ENCODE measurements at regions not wholly inside any gene's neighbourhood (a gene's known extent, or its start where the extent isn't known, plus 50 kb on each side); places are given as distances from the start of the nearest gene placed in this dataset.

- Mint-ChIP-seq H3K9me3 (no peaks in the 10 kb centered on the region), H3K4me1 (ENCODE audit: low read depth) (no peaks in the 10 kb centered on the region), H3K27ac (no peak overlapping the region), H3K36me3 (ENCODE audit: low read depth) (no peaks in the 10 kb centered on the region), H3K27me3 (no peaks in the 10 kb centered on the region), H3K4me3 (no peak overlapping the region)
Measured at GRCh38 chr9:115295734-115296133, 177.8 kb upstream of the TNC start.

DNA sequence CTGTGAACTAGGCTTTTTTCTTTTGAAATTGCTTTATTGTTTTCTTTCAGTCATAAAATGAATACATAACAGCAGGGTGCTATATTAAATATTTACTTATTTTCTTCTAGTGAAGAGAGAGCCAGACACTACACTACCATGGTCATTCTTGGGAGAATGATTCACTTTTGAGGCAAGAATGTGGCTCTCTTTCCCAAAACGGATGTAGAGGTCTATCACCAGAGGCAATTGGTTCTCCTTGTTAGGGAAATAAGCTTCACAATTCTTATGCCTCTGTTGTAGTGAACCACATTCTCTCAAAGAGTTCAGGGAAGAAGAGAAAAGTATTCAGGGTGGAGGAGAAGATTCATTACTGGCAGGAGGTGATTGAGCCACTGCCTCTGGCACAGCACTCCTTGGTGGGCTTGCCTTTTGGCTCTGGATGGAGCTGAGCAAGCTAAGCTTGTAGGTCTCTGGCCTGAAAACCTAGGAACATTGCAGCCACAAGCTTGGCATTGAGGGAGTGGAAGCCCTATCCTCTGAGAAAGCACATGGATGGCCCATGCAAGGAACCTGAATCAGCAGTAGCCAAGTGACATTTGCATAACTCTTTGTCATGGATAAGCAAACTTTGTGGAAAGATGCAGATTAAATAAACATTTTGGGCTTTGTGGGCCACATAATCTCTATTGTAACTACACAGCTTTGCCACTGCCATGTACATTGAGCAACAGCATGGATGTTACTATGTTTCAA, 179.0 kb upstream of the TNC start:
- Mint-ChIP-seq H3K27ac (no peak overlapping the region), H3K4me1 (ENCODE audit: low read depth) (no peaks in the 10 kb centered on the region), H3K36me3 (ENCODE audit: low read depth) (no peaks in the 10 kb centered on the region), H3K27me3 (no peaks in the 10 kb centered on the region), H3K4me3 (no peak overlapping the region), H3K9me3 (no peaks in the 10 kb centered on the region)

DNA sequence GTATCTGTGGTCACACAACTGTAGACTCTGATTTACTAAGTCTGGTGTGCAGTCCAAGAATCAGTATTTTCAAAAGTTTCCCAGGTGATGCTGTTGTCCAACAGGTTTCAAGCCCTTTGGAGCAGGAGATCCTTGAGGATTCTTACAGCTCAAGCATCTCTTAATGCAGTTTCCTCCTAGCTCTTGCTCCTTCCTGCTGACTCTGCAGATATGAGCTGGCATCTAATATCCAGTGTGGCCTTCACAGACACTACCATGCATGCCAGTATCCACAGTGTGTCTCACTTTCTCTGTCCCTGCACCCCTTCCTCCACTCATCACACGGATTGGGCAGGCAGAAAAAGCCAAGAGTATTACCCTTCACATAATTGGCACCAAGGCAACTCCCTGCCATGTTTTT, 182.2 kb upstream of the TNC start:
- Mint-ChIP-seq H3K4me1 (ENCODE audit: low read depth) (no peaks in the 10 kb centered on the region), H3K4me3 (no peak overlapping the region), H3K27me3 (no peaks in the 10 kb centered on the region), H3K36me3 (ENCODE audit: low read depth) (no peaks in the 10 kb centered on the region), H3K27ac (no peak overlapping the region), H3K9me3 (no peaks in the 10 kb centered on the region)

DNA sequence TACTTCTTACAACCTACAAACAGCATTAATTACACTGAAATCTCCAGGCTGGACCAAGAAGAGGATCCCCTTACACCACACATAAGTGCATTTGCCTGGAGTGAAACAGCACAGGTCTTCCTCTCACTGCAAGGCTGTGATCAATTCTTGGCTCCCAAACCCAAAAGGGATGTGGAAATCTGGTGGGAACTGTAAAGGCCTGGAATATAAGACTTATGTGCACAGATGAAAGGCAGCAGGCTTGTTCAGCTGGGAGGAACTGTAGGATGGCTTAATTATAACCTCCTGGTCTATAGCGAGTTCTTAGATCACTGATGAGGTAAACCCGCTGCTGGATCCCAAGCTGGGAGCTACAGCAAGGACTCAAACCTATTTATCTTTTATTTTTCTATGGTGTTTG, 182.9 kb upstream of the TNC start:
- Mint-ChIP-seq H3K4me1 (ENCODE audit: low read depth) (no peaks in the 10 kb centered on the region), H3K27ac (no peak overlapping the region), H3K9me3 (no peaks in the 10 kb centered on the region), H3K4me3 (no peak overlapping the region), H3K27me3 (no peaks in the 10 kb centered on the region), H3K36me3 (ENCODE audit: low read depth) (no peaks in the 10 kb centered on the region)

DNA sequence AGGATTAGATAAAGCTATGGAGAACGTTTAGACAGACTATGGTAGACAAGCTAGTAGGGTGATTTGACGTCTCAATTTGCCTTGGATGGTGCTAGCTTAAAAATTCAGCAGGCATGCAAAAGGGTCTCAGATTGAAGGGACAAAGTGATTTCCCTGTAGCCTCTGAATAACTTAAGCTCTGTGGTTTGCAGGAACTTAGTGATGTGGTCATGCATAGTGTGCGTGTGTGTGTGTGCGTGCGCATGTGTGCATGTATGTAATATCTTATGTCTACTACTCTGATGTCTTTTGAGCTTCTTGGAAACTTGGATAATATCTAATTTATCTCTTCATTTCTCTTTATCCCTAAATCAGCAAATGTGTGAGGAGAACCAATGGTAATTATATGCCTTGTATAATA, 183.6 kb upstream of the TNC start:
- H3K4me3 Mint-ChIP-seq: no peak overlapping the region
- H3K27ac Mint-ChIP-seq: no peak overlapping the region
- H3K27me3 Mint-ChIP-seq: peaks cover 3% of the 10 kb centered on the region
- no peaks in the 10 kb centered on the region for H3K4me1 Mint-ChIP-seq (ENCODE audit: low read depth)
- H3K36me3 Mint-ChIP-seq (ENCODE audit: low read depth): no peaks in the 10 kb centered on the region
- no peaks in the 10 kb centered on the region for H3K9me3 Mint-ChIP-seq

DNA sequence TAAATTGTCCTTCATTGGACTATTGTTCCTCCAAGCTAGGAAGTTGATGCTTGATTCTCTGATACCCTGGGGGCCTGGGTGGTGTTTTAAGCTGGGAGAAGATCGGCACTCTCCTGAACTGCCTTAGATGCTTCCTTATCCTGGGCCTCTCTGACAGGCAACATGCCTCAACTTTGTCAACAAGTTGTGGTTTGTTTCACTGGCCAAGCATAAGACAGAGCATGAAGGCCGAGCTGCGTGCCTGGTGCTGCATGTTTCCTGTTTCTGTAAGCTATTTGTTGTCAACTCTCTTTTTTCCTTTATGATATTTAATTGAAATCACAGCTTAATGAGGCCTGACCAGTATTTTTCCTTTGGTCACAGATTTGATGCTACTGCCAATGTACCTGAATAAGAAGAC, 187.6 kb upstream of the TNC start:
- peaks cover 5% of the 10 kb centered on the region for H3K27me3 Mint-ChIP-seq
- no peak overlapping the region for H3K27ac Mint-ChIP-seq
- no peaks in the 10 kb centered on the region for H3K9me3 Mint-ChIP-seq
- no peaks in the 10 kb centered on the region for H3K36me3 Mint-ChIP-seq (ENCODE audit: low read depth)
- no peak overlapping the region for H3K4me3 Mint-ChIP-seq
- H3K4me1 Mint-ChIP-seq (ENCODE audit: low read depth): no peaks in the 10 kb centered on the region

- Mint-ChIP-seq H3K4me1 (ENCODE audit: low read depth) (no peaks in the 10 kb centered on the region), H3K27me3 (peaks cover 9% of the 10 kb centered on the region), H3K36me3 (ENCODE audit: low read depth) (no peaks in the 10 kb centered on the region), H3K4me3 (no peak overlapping the region), H3K27ac (no peak overlapping the region), H3K9me3 (no peaks in the 10 kb centered on the region)
Measured at GRCh38 chr9:115306865-115307264, 188.9 kb upstream of the TNC start.

- Mint-ChIP-seq H3K27ac (no peak overlapping the region), H3K27me3 (peaks cover 5% of the 10 kb centered on the region), H3K4me3 (no peak overlapping the region), H3K9me3 (peaks cover 19% of the 10 kb centered on the region), H3K4me1 (ENCODE audit: low read depth) (no peaks in the 10 kb centered on the region), H3K36me3 (ENCODE audit: low read depth) (no peaks in the 10 kb centered on the region)
Measured at GRCh38 chr9:115313545-115313944, 195.6 kb upstream of the TNC start.

GRCh38 chr9:115326461-115326860, 208.5 kb upstream of the TNC start:
- Mint-ChIP-seq H3K27ac (no peak overlapping the region), H3K36me3 (ENCODE audit: low read depth) (no peaks in the 10 kb centered on the region), H3K9me3 (peaks cover 3% of the 10 kb centered on the region), H3K4me3 (no peak overlapping the region), H3K4me1 (ENCODE audit: low read depth) (no peaks in the 10 kb centered on the region), H3K27me3 (no peaks in the 10 kb centered on the region)

GRCh38 chr9:115327436-115328122, 209.6 kb upstream of the TNC start:
- Mint-ChIP-seq H3K4me1 (ENCODE audit: low read depth) (no peaks in the 10 kb centered on the region), H3K36me3 (ENCODE audit: low read depth) (no peaks in the 10 kb centered on the region), H3K9me3 (no peaks in the 10 kb centered on the region), H3K27me3 (no peaks in the 10 kb centered on the region), H3K4me3 (no peak overlapping the region), H3K27ac (no peak overlapping the region)

DNA sequence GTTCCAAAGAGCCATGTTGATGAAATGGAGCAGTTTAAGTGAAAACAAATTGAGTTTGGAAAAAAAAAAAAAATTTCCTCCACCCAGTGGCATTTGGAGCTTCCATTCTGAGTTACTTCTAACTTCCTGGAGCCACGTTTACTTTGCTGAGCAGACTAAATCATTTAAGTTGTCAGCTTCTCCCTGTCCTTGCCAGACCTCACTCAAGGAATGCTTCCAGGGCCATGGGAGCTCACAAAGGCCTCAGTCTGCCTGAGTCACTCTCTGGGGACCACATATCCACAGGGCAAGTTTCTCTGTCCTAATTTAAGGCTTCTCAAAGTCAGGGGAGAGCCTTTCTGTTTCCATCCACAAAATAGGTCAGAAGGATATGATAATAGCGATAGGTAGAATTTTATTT, 210.3 kb upstream of the TNC start:
- Mint-ChIP-seq H3K27me3 (no peaks in the 10 kb centered on the region), H3K36me3 (ENCODE audit: low read depth) (no peaks in the 10 kb centered on the region), H3K9me3 (no peaks in the 10 kb centered on the region), H3K4me1 (ENCODE audit: low read depth) (no peaks in the 10 kb centered on the region), H3K4me3 (no peak overlapping the region), H3K27ac (no peak overlapping the region)

GRCh38 chr9:115328677-115329076, 210.7 kb upstream of the TNC start:
- Mint-ChIP-seq H3K27ac (no peak overlapping the region), H3K9me3 (no peaks in the 10 kb centered on the region), H3K36me3 (ENCODE audit: low read depth) (no peaks in the 10 kb centered on the region), H3K4me1 (ENCODE audit: low read depth) (no peaks in the 10 kb centered on the region), H3K4me3 (no peak overlapping the region), H3K27me3 (no peaks in the 10 kb centered on the region)

DNA sequence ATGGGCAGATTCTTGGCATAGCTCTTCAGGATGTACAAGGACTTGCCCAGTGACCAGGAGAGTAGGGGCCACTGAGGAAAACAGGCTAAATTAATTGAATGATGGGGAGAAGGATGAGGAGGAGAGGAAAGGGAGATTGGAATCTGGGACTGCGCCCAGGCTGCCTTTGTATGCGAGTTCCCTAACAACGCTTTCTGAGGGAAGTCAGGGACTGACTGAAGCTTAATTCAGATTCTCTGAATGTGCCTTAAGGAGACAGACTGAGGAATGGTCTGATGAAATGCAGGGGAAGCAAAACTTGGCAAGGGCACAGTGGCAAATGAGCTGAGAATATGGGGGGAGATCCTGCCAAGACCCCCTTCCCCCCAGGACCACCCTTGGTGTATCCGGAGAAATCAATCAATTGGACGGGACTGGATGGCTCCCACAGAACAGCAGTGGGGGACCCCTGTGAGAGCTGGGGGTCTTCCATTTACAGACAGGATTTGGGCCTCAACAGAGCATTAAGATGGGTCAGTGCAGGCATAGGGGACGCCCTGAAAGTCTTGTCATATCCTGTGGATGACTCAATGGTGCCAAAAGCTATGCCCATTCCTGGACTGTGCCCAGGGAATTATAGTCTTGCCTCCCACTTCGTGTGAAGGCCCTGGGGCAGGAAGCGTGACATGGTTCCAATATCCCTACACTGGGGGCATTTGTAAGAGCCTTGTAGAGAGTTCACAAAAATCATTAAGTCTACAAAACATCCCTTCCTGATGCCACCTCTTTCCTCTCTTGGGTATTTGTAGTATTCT, 215.5 kb upstream of the TNC start:
- H3K27me3 Mint-ChIP-seq: no peaks in the 10 kb centered on the region
- H3K27ac Mint-ChIP-seq: no peak overlapping the region
- no peaks in the 10 kb centered on the region for H3K9me3 Mint-ChIP-seq
- no peak overlapping the region for H3K4me3 Mint-ChIP-seq
- H3K4me1 Mint-ChIP-seq (ENCODE audit: low read depth): no peaks in the 10 kb centered on the region
- H3K36me3 Mint-ChIP-seq (ENCODE audit: low read depth): no peaks in the 10 kb centered on the region

GRCh38 chr9:115335439-115335838, 217.5 kb upstream of the TNC start:
- Mint-ChIP-seq H3K27me3 (no peaks in the 10 kb centered on the region), H3K9me3 (no peaks in the 10 kb centered on the region), H3K4me1 (ENCODE audit: low read depth) (no peaks in the 10 kb centered on the region), H3K27ac (no peak overlapping the region), H3K4me3 (no peak overlapping the region), H3K36me3 (ENCODE audit: low read depth) (no peaks in the 10 kb centered on the region)

GRCh38 chr9:115340314-115340713, 222.4 kb upstream of the TNC start:
- Mint-ChIP-seq H3K27me3 (peaks cover 3% of the 10 kb centered on the region), H3K4me3 (no peak overlapping the region), H3K4me1 (ENCODE audit: low read depth) (no peaks in the 10 kb centered on the region), H3K9me3 (no peaks in the 10 kb centered on the region), H3K36me3 (ENCODE audit: low read depth) (no peaks in the 10 kb centered on the region), H3K27ac (no peak overlapping the region)

All from stimulated activated naive CD8-positive, alpha-beta T cell treated with anti-CD3 and anti-CD28 coated beads, Interleukin-15, Interleukin-2, amounts not matched to agents 100 ng/mL and 50 ng/mL, for 24 hours (primary cell).